ENCODE measurements at regions not wholly inside any gene's neighbourhood (a gene's known extent, or its start where the extent isn't known, plus 50 kb on each side); places are given as distances from the start of the nearest gene placed in this dataset.
"Not testable (repeated sequence)": the region's sequence is repeated elsewhere in the genome, so short reads cannot be mapped to it uniquely, and the experiment has no call there.

DNA sequence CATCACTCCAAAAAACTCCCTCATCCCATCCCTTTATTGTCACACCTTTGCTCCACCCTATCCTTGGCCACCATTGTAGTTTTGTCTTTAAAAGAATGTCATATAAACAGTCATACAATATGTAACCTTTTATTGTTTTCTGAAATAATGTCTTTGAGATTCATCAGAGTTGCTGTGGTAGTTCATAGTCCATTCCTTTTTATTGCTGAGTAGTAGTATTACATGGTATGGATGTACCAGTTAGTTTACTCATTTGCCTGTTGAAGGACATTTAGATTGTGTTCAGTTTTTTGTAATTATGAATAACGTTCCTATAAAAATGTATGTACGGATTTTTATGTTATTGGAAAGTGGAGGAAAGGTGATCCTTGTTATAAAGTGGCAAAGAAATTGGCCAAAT lies 171.8 kb upstream of the GCFC2 start:
- DNase-seq = no peak

DNA sequence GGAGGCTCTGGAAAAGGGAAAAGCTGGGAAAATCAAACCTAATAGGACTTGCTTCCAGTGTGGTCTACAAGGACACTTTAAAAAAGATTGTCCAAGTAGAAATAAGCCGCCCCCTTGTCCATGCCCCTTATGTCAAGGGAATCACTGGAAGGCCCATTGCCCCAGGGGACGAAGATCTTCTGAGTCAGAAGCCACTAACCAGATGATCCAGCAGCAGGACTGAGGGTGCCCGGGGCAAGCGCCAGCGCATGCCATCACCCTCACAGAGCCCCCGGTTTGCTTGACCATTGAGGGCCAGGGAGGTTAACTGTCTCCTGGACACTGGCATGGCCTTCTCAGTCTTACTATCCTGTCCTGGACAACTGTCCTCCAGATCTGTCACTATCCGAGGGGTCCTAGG lies 164.9 kb upstream of the GCFC2 start:
- not testable (repeated sequence) for DNase-seq

DNA sequence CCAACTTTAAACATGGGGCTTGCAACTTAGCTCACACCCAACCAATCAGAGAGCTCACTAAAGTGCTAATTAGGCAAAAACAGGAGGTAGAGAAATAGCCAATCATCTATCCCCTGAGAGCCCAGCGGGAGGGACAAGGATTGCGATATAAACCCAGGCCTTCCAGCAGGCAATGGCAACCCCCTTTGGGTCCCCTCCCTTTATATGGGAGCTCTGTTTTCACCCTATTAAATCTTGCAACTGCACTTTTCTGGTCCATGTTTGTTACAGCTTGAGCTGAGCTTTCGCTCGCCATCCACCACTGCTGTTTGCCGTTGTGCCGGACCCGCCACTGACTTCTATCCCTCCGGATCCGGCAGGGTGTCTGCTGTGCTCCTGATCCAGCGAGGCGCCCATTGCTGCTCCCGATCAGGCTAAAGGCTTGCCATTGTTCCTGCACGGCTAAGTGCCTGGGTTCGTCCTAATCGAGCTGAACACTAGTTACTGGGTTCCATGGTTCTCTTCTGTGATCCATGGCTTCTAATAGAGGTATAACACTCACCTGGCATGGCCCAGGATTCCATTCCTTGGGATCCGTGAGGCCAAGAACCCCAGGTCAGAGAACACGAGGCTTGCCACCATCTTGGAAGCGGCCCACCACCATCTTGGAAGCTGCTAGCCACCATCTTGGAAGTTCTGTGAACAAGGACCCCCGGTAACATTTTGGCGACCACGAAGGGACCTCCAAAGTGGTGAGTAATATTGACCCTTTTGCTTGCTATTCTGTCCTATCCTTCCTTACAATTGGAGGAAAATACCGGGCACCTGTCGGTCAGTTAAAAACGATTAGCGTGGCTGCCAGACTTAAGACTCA lies 161.3 kb upstream of the GCFC2 start:
- not testable (repeated sequence) for DNase-seq

DNA sequence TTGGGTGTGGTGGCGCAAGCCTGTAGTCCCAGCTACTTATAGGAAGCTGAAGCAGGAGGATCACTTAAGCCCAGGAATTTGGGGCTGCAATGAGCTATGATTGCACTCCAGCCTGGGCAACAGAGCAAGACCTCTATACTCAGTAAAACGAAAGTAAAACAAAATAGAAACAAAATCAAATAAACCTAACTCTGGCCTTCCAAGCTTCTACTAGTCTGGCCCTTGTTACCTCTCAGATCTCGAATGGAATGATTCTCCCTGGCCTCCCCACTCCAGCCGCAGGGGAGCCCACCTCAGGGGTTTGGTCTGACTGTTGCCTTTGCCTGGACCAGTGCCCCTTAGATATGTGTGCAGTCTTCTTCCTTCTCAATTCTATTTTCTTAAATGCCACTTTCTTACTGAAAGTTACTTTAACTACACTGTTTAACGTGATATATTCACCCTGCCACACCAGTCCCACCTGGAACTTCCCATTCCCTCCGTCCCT lies 160.0 kb upstream of the GCFC2 start:
- no peak for DNase-seq

DNA sequence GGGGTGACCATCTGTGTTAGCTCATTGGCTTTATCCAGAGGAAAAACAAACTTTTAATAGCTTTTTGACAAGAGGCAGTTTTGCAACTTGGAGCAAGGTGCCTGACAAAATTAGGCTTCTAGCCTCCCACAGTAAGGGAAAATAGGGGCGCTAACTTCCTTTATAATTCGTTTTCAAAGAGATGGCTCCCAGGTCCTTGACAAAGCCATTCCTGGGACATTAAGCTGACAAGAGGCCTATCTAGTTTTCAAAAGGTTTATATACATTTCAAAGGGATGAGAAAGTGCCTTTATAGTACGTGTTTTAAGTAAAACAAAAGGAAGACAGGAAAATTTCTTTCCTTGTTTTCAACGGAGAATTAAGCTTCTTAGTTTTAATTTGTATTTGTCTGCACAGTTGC lies 159.4 kb upstream of the GCFC2 start:
- no peak for DNase-seq

DNA sequence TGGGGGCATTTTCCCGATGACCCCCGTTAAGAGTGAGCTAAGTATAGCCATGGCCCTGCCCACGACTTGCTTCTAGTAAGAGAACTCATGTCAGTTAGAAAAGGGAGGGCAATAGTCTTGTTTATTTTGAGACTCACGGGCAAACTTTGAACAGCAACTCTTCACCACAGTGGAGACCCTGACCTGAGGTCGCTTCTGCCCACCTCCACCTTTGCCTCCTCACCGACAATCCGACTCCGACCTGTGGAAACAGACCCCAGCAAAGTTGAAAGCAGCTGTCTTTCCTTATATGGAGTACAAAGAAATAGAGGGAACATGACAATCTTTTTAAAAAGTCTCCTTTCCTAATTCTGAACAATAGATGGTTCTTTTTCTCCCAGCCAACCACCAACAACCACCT lies 155.0 kb upstream of the GCFC2 start:
- no peak for DNase-seq

DNA sequence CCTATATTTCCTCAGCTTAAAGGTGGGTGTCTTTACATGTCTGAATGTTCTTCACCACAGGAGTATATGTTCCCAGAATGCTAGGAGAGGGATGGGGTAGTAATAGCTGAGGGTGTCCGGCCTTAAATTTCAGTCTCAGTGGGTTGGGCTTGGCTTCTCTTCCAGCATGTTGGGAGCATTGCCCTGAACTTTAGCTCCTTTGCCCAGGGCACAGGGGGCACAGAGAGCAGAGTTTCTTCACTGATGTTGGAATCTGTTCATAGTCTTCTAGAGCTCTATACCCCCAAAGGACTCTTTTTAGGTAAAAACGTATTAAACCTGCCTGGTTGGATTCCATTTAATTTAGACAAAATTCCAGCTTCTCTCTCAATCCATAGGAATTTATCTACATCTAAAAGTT lies 154.4 kb upstream of the GCFC2 start:
- no peak for DNase-seq

DNA sequence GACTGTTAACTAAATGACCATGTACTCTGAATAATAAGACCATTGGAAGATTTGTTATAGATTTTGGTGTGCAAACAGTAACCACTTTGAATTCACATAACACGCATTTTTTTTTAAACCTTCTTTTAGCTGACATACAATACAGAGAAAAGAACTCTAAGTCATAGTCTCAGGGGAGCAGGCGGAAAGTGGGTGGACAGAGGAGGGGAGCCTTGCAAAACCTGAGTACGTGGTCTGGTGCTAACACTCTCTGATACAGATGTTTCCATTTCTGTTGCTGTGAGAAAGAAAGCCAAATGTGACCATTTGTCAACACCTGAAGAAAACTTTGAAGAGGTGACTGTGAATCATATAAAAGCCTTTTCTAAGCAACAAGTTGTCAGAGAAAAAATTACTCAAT lies 151.8 kb upstream of the GCFC2 start:
- no peak for DNase-seq

DNA sequence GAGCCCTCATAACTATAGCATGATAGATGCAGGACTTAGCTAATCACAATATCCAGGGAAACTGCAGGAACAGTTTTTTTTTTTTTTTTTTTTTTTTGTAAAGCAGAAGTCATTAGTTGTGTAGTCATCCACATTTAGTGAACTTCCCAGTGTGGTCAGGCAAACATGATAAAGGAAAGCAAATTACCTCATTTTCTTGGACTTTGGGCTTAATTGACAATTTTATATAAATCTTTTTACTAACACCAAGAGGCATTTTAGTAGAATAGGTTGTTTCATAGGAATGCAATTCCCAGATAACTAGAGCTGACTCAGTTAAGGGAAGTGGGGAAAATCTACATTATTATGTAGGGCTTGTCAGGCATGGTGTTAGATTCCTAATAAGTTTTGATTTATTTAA lies 142.7 kb upstream of the GCFC2 start:
- no peak for DNase-seq

DNA sequence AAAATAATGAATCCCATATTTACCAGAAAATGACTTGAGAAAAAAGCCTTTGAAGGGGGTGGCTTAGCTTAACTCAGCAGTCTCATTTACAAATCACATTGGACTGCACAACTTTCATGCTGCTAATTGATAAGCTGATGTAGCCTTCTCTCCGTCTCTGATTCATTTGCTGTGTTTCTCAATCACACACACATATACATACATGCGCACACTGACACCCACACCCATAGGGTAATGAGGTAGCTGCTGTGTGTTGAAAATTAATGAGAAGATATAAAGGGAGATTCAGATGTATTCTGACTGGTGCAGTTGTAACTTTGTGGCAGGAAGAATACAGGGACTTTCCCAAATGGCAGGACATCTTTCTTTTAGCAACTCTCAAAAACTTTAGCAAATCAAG lies 141.9 kb upstream of the GCFC2 start:
- no peak for DNase-seq

DNA sequence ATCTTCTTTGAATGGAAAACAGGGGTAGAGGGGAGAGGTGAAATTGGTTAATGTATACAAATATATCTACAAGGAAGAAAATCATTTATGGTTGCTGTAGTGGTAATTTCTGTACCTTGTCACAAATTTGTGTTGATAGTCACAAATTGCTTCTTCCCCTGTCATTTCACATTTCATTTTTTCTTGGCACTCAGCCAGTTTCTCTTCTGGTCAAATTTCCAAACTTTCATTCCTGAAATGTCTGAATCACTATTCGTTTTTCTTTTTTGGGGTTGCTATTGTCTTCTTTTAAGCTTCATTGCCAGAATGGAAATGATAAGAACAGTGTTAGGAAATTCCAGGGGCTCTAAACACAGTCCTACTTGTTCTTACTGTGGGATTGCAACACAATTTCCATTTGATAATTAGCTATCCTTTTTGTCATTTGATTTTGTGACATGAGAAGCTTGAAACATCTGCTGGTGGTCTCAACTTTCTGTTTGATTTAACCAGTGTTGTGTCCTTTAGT lies 136.0 kb upstream of the GCFC2 start:
- no peak for DNase-seq

DNA sequence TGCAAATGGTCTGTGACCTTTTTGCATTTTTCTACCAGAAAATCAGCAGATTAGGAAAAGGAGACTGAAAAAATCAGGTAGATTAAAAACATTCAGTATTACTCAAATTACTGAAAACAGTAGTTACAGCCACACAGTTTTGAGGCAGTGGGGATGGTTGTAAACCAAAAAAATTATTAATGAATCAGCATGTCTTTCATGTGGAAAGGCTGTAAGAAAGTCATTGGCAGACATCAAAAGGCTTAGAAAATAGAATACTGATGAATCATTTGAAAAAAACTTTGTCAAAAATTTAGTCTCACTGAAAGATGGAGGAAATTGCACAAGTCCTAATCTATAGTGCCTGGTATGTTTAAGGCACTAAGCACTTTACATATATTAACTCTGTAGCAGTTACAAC lies 133.9 kb upstream of the GCFC2 start:
- no peak for DNase-seq

DNA sequence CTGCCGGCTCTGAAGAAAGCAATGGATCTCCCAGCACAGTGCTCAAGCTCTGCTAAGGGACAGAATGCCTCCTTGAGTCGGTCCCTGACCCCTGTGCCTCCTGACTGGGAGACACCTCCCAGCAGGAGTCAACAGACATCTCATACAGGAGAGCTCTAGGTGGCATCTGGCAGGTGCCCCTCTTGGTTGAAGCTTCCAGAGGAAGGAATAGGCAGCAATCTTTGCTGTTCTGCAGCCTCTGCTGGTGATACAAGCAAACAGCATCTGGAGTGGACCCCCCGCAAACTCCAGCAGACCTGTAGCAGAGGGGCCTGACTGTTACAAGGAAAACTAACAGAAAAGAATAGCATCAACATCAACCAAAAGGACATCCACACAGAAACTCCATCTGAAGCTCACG lies 123.9 kb upstream of the GCFC2 start:
- DNase-seq = not testable (repeated sequence)

DNA sequence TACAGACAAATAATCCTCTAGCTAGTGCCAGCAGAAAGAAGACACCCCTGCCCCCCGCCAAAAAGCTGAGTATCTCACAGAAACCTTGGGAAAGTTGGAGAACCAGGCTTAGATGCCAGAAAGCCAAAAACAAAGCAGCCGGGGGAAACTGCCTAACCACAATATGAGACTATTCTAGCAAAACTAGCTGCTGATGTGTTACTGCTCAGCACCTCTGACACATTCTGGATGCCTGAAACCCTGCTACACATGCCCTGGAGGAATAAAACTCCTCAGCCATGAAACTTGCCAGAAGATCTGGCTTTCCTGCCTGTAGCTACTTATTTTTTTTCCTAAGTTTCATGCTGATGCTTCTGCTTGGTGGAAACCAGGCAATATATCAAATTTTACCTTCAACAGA lies 122.7 kb upstream of the GCFC2 start:
- no peak for DNase-seq

DNA sequence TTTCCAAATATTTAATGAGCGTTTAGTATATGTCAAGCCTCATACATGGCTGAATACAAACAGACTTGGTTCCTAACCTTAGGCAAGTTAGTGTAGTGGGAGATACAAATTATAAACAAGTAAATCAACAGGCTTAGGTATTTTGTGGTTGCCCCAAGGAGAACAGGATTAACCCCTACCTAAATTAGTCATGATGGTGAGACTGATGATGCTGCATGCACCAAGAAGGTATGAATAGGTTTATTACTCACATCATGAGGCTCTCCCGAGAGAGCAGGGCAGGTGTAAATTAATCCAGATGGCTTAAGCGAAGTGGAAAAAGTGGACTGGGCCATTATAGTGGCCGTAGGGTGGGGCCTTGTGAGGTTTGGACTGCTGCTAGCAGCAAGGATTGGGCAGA lies 118.1 kb upstream of the GCFC2 start:
- no peak for DNase-seq

DNA sequence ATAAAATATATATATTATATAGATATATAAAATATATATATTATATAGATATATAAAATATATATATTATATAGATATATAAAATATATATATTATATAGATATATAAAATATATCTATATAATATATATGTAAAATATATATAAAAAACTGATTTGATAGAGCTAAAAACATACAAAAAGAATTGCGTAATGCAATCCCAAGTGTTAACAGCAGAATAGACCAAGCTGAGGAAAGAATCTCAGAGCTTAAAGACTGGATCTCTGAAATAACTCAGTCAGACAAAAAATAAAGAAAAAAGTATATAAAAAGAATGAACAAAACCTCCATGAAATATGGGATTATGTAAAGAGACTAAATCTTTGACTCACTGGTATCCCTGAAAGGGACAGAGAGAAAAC lies 112.8 kb upstream of the GCFC2 start:
- not testable (repeated sequence) for DNase-seq

DNA sequence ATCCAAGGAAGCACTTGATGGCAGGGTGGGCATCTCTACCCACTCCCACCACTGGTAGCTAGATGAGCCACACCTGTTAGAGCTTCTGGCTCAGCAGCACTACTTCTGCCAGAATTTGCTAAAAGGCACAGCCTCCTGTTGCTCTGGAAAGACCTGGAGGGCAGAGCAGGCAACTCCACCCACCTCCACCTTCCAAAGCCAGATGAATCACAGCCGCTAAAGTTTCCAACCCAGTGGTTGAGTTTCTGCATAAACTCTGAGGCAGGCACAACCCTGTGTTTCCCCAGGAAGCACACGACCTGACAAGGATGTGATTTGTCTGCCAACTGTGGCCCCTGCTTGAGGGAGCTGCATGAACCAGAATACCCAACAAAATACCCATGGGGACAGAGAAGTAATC lies 111.6 kb upstream of the GCFC2 start:
- no peak for DNase-seq

DNA sequence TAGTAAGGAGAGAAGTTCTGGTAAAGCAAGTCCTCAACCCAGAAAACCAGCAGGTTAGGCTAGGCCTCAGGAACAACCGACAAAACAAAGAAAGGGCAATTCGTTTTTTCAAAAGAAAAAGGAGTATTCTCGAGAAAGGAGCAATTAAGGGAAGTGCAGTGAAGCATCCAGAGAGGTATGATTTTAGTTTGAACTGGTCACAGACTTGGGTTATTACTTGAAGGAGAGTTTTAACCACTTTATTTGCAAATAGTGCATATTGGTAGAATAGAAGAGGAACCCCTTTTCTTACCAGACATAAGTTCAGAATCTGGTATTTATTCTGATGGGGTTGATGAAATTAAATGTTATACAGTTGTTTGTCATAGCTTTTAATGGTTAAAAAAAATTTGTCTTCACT lies 110.0 kb upstream of the GCFC2 start:
- no peak for DNase-seq

DNA sequence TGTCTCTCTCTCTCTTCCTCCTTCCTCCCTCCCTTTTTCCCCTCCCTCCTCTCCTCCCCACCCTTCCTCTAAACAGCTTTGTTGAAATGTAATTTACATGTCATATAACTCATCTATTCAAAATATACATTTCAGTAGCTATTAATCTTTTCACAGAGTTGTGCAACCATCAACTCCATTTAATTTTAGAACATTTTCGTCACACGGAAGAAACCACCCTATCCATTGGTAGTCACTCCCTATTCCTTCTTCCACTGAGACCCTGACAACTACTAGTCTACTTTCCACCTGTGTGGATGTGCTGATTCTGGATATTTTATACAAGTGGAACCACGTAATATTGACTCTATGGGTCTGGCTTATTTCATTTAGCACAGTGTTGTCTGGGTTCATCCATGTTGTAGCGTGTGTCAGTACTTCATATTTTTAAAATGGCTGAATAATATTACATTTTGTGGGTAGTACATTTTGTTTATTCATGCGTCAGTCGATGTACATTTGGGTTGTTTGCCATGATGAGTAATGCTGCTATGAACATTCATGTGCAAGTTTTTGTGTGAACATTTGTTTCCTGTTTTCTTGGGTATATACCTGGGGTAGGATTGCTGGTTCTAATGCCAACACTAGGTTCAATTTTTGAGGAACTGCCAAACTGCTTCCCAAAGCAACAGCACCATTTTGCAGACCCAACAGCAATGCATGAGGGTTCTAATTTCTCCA lies 100.1 kb upstream of the GCFC2 start:
- DNase-seq = no peak

DNA sequence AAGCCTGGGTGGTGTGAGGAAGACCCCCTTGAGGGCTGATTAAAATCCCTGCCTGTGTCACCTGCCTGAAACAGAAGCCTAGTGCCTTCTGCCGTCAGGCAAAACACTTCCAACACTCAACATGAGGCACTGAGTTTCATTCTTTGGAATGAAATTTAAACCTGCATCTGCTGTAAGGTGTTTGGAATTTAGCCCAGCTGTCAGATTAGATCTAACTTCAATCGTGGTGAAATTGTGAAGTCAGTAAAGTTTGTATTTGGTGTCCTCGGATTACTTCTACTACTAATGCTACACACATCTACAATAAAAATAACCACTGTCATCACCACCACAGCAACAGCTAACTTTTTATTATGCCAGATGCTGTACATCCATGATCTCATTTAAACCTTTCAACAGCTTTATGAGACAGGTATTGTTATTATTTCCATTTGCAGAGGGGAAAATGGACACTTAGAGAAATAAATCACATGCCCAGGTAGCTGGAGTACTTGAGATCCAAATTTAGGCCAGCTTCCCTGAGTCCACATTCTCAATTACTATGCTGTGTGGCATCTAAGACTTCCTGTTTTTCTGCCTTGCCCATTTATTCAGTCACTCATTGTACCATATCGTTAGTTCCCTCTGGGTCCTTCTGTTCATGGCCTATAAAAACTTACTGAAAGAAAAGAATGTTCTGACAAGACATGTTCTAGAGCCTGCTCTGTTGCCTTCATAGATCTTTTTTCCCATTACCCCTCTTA lies 98.2 kb upstream of the GCFC2 start:
- peak; percentile 49 for DNase-seq

DNA sequence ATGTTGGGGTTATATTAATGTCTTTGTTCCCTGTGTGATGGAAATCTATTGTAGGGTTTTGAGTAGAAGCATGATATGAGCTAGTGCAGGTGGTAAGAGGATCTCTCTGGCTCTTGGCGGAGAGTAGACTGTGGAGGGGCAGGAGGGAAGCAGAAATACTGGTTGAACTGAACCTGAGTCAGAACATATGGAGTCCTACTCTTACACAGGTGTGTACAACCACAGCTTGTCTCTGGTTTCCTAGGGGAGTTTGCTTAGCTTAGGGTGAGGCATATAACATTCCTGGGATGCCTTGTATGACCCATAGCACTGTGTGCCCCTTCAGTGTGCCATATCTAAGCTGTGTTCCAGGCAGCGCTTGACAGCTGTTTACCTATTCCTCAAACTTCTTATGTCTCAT lies 97.3 kb upstream of the GCFC2 start:
- DNase-seq = peak; percentile 26

DNA sequence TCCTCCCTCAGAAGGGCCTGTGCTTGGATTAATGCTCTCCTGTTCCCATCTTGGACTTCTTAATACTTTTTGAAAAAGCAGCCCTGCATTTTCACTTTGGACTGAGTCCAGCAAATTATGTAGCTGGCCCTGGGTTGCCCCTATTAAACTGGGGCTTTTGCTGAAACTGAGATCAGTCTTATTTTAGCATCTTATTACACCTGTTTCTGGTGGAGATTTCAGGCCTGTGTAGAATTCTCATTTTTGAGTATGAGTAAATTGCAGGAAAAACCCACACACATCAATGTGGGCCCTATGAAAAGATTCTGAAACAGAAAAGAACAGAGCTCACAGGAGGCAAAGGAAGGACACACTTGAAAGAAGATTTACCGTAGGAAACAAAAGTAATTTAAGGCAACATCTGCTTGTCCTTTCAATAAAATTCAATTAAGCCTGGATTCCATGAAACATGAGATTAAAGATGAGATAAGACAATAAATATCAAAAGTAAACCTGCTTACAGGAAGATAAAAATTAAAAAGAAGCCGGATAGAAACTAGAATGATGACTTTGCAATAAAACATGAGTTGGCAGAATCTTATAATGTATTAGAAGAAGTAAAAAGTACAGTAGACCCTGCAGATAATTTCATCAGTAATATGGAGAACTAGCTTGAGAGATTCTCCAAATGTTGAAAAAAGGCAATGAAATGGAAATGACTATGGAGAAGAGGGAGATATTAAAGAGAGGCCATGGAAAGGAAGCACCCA lies 90.7 kb upstream of the GCFC2 start:
- DNase-seq = no peak
